H9 (cell line): ENCODE measurements at regions not wholly inside any gene's neighbourhood (a gene's known extent, or its start where the extent isn't known, plus 50 kb on each side); places are given as distances from the start of the nearest gene placed in this dataset.

Experiments
- DNase-seq: peaks from one replicate; pipeline ENCODE4 v3.0.0-alpha.2; 2017
- H2AFZ ChIP-seq: one replicate; pipeline ENCODE4 v1.6.1; 2013; ENCODE audit warnings: mild to moderate bottlenecking, low read length, control low read depth, moderate library complexity
- H2AK5ac ChIP-seq: 2 replicates; pipeline ENCODE4 v1.6.1; 2013; ENCODE audit warnings: low read length, control low read depth, mixed read lengths; ENCODE audit not compliant: insufficient read length
- H2BK120ac ChIP-seq: one replicate; pipeline ENCODE4 v1.6.1; 2013; ENCODE audit warnings: low read depth, mild to moderate bottlenecking, low read length, control low read depth, inconsistent platforms; ENCODE audit not compliant: poor library complexity, severe bottlenecking
- H2BK12ac ChIP-seq: 2 replicates; pipeline ENCODE4 v1.6.1; 2013; ENCODE audit warnings: low read length, control low read depth, mixed read lengths, low read depth; ENCODE audit not compliant: insufficient read length
- H2BK15ac ChIP-seq: 2 replicates; pipeline ENCODE4 v1.6.1; 2013; ENCODE audit warnings: low read depth, low read length, control low read depth
- H2BK20ac ChIP-seq: one replicate; pipeline ENCODE4 v1.6.1; 2013; ENCODE audit warnings: low read depth, mild to moderate bottlenecking, low read length, control low read depth, inconsistent platforms; ENCODE audit not compliant: poor library complexity, severe bottlenecking
- H2BK5ac ChIP-seq: 2 replicates; pipeline ENCODE4 v1.6.1; 2013; ENCODE audit warnings: low read length, control low read depth, mixed read lengths; ENCODE audit not compliant: insufficient read length
- H3K14ac ChIP-seq: 2 replicates; pipeline ENCODE4 v1.6.1; 2013; ENCODE audit warnings: low read length, control low read depth; ENCODE audit not compliant: insufficient read depth
- H3K18ac ChIP-seq: 2 replicates; pipeline ENCODE4 v1.6.1; 2013; ENCODE audit warnings: low read depth, mild to moderate bottlenecking, mixed read lengths, low read length, control low read depth; ENCODE audit not compliant: insufficient read length
- H3K23ac ChIP-seq: 2 replicates; pipeline ENCODE4 v1.6.1; 2013; ENCODE audit warnings: low read length, control low read depth, mixed read lengths, low read depth; ENCODE audit not compliant: insufficient read length
- H3K23me2 ChIP-seq: 2 replicates; pipeline ENCODE4 v1.6.1; 2013; ENCODE audit warnings: low read depth, mild to moderate bottlenecking, mixed read lengths, low read length, control low read depth; ENCODE audit not compliant: insufficient read length, poor library complexity, severe bottlenecking
- H3K27ac ChIP-seq: 2 replicates; pipeline ENCODE4 v1.5.1; 2013; ENCODE audit warnings: low read length, control low read depth, mixed read lengths, low read depth; ENCODE audit not compliant: insufficient read length
- H3K27me3 ChIP-seq: 2 replicates; pipeline ENCODE4 v1.6.1; 2013; ENCODE audit warnings: low read length, control low read depth, inconsistent platforms; ENCODE audit not compliant: insufficient read depth
- H3K4ac ChIP-seq: 2 replicates; pipeline ENCODE4 v1.6.1; 2013; ENCODE audit warnings: low read depth, mild to moderate bottlenecking, control low read depth, inconsistent platforms, low read length, moderate library complexity
- H3K4me1 ChIP-seq: 2 replicates; pipeline ENCODE4 v1.6.1; 2013; ENCODE audit warnings: low read length, control low read depth, inconsistent platforms; ENCODE audit not compliant: insufficient read depth
- H3K4me2 ChIP-seq: 2 replicates; pipeline ENCODE4 v1.6.1; 2013; ENCODE audit warnings: low read length, control low read depth, mixed read lengths; ENCODE audit not compliant: insufficient read length, insufficient read depth
- H3K56ac ChIP-seq: 2 replicates; pipeline ENCODE4 v1.6.1; 2013; ENCODE audit warnings: low read depth, mild to moderate bottlenecking, mixed read lengths, low read length, control low read depth; ENCODE audit not compliant: insufficient read length
- H3K79me1 ChIP-seq: 2 replicates; pipeline ENCODE4 v1.6.1; 2013; ENCODE audit warnings: low read depth, mild to moderate bottlenecking, moderate library complexity, low read length, control low read depth, inconsistent platforms; ENCODE audit not compliant: insufficient read depth, poor library complexity, severe bottlenecking
- H3K79me2 ChIP-seq: 2 replicates; pipeline ENCODE4 v1.6.1; 2013; ENCODE audit warnings: low read length, control low read depth, inconsistent platforms; ENCODE audit not compliant: insufficient read depth
- H3K9ac ChIP-seq: 2 replicates; pipeline ENCODE4 v1.6.1; 2013; ENCODE audit warnings: low read length, control low read depth, mixed read lengths; ENCODE audit not compliant: insufficient read length; ENCODE audit errors: extremely low read depth
- H3K9me3 ChIP-seq: one replicate; pipeline ENCODE4 v1.6.1; 2013; ENCODE audit warnings: low read depth, low read length, inconsistent platforms; ENCODE audit not compliant: control insufficient read depth
- H3T11ph ChIP-seq: one replicate; pipeline ENCODE4 v1.6.1; 2013; ENCODE audit warnings: mild to moderate bottlenecking, low read length, control low read depth, inconsistent platforms
- H4K20me1 ChIP-seq: one replicate; pipeline ENCODE4 v1.6.1; 2013; ENCODE audit not compliant: control insufficient read depth, insufficient read length, insufficient read depth
- H4K5ac ChIP-seq: 2 replicates; pipeline ENCODE4 v1.6.1; 2013; ENCODE audit warnings: low read depth, mild to moderate bottlenecking, mixed read lengths, low read length, control low read depth; ENCODE audit not compliant: insufficient read length
- H4K8ac ChIP-seq: replicated peaks from 2 replicates; pipeline ENCODE4 v1.6.1; 2013; ENCODE audit warnings: low read length, control low read depth, mixed read lengths, low read depth; ENCODE audit not compliant: insufficient read length
- H4K91ac ChIP-seq: 2 replicates; pipeline ENCODE4 v1.6.1; 2013; ENCODE audit warnings: low read depth, mild to moderate bottlenecking, moderate library complexity, mixed read lengths, low read length, control low read depth; ENCODE audit not compliant: insufficient read length
- H3K27ac Mint-ChIP-seq, 3 experiments: 2 replicates in 2 of 3; 3 replicates in 1 of 3; pipeline ENCODE4 v1.8.0; 2020 to 2021; ENCODE audit warnings: mixed read lengths in 3 of 3, mild to moderate bottlenecking in 1 of 3, moderate library complexity in 1 of 3
- H3K27me3 Mint-ChIP-seq: 2 replicates; pipeline ENCODE4 v1.8.0; 2021; ENCODE audit warnings: low read depth, mild to moderate bottlenecking, moderate library complexity, mixed read lengths
- H3K36me3 Mint-ChIP-seq, 3 experiments: 2 replicates in 2 of 3; 3 replicates in 1 of 3; pipeline ENCODE4 v1.8.0; 2020 to 2021; ENCODE audit warnings: low read depth in 3 of 3, mixed read lengths in 3 of 3; ENCODE audit not compliant: insufficient read depth in 1 of 3
- H3K4me1 Mint-ChIP-seq, 2 experiments: 2 replicates each; pipeline ENCODE4 v1.8.0; 2020; ENCODE audit warnings: mixed read lengths in 2 of 2
- H3K4me3 Mint-ChIP-seq, 2 experiments: 2 replicates in 1 of 2; 3 replicates in 1 of 2; pipeline ENCODE4 v1.8.0; 2020 to 2021; ENCODE audit warnings: mild to moderate bottlenecking in 2 of 2, mixed read lengths in 2 of 2, moderate library complexity in 1 of 2
- H3K9me3 Mint-ChIP-seq, 2 experiments: 2 replicates in 1 of 2; 3 replicates in 1 of 2; pipeline ENCODE4 v1.8.0; 2020; ENCODE audit warnings: mild to moderate bottlenecking in 2 of 2, mixed read lengths in 2 of 2, moderate library complexity in 1 of 2
- WGBS: extraction: QIAGEN DNeasy Blood & Tissue Kit; methylation state at CpG from one replicate; pipeline ENCODE4 v1.1.7; 2013; ENCODE audit warnings: missing lambda C conversion rate, low lambda C conversion rate, mixed read lengths; ENCODE audit not compliant: insufficient read length; ENCODE audit errors: extremely low coverage; 5-methylcytosine and 5-hydroxymethylcytosine counted together
- TF ChIP-seq, protein P1 (sequence below): fragments of 200-600 bp; sonication (generic); conservative IDR thresholded peaks from 3 replicates; pipeline ENCODE4 v1.8.0; 2021; ENCODE audit warnings: antibody characterized with exemption, mild to moderate bottlenecking

DNA sequence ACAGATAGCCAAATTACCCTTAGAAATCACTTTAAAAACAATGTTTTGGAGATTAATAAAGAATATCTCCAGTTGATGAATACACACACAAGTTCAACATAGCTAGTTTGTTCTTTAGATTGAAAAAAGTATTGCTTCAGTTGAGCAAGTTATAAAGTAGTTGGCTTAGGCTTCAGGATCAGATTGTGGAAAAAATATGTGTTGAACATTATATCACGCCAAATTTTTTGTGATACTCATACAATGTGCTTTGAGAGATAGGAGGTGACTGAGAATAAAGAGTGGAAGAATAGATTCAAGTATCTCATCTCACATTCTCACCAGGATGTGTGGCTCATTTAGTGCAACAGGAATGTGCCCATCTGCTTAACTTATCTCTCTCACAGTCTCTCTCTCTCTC lies 553.3 kb downstream of the HTR7 start:
- no peak overlapping the region for H3K9ac ChIP-seq
- no peak overlapping the region for H3K4me2 ChIP-seq
- no peaks in the 10 kb centered on the region for H3K27me3 ChIP-seq
- no peak overlapping the region for H2BK12ac ChIP-seq
- H4K20me1 ChIP-seq, result no peaks in the 10 kb centered on the region
- H3T11ph ChIP-seq, result no peak overlapping the region
- no peaks in the 10 kb centered on the region for H3K79me1 ChIP-seq
- H3K36me3 Mint-ChIP-seq, result peaks cover 2 to 9% (median 3%) of the 10 kb centered on the region in 3 experiments; a peak in 4 of 7 replicates
- H2BK15ac ChIP-seq, result no peak overlapping the region
- H3K18ac ChIP-seq, result no peak overlapping the region
- H2BK120ac ChIP-seq, result no peak overlapping the region
- no peaks in the 10 kb centered on the region for H3K23me2 ChIP-seq
- TF ChIP-seq, protein P1, sequence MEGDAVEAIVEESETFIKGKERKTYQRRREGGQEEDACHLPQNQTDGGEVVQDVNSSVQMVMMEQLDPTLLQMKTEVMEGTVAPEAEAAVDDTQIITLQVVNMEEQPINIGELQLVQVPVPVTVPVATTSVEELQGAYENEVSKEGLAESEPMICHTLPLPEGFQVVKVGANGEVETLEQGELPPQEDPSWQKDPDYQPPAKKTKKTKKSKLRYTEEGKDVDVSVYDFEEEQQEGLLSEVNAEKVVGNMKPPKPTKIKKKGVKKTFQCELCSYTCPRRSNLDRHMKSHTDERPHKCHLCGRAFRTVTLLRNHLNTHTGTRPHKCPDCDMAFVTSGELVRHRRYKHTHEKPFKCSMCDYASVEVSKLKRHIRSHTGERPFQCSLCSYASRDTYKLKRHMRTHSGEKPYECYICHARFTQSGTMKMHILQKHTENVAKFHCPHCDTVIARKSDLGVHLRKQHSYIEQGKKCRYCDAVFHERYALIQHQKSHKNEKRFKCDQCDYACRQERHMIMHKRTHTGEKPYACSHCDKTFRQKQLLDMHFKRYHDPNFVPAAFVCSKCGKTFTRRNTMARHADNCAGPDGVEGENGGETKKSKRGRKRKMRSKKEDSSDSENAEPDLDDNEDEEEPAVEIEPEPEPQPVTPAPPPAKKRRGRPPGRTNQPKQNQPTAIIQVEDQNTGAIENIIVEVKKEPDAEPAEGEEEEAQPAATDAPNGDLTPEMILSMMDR, result no peak
- H3K27ac Mint-ChIP-seq, result no peak overlapping the region
- H3K27ac ChIP-seq, result no peak overlapping the region
- no peak overlapping the region for H4K8ac ChIP-seq
- no peak overlapping the region for H3K4ac ChIP-seq
- H3K9me3 Mint-ChIP-seq, result peaks cover 0 to 4% of the 10 kb centered on the region in 2 experiments; a peak in 2 of 5 replicates
- H3K14ac ChIP-seq, result no peak overlapping the region
- no peak overlapping the region for H2BK20ac ChIP-seq
- H4K91ac ChIP-seq, result no peak overlapping the region
- no peak overlapping the region for H3K4me3 Mint-ChIP-seq
- H2AK5ac ChIP-seq, result no peak overlapping the region
- H3K79me2 ChIP-seq, result no peaks in the 10 kb centered on the region
- H3K23ac ChIP-seq, result no peak overlapping the region
- H3K56ac ChIP-seq, result no peak overlapping the region
- no peaks in the 10 kb centered on the region for H3K27me3 Mint-ChIP-seq
- no peak overlapping the region for H2AFZ ChIP-seq
- no peak overlapping the region for H2BK5ac ChIP-seq
- H4K5ac ChIP-seq, result no peak overlapping the region
- H3K4me1 ChIP-seq, result no peaks in the 10 kb centered on the region
- no peak for DNase-seq
- H3K9me3 ChIP-seq, result no peaks in the 10 kb centered on the region
- WGBS, result no CpG with 5 or more reads among the region's 1 CpG
- H3K4me1 Mint-ChIP-seq, result peaks cover 33 to 35% of the 10 kb centered on the region in 2 experiments
